GM21528 (cell line): ENCODE measurements at regions not wholly inside any gene's neighbourhood (a gene's known extent, or its start where the extent isn't known, plus 50 kb on each side); places are given as distances from the start of the nearest gene placed in this dataset.
"Not testable (repeated sequence)": the region's sequence is repeated elsewhere in the genome, so short reads cannot be mapped to it uniquely, and the experiment has no call there.

Source experiments
- ATAC-seq: cut with Tn5 transposase; IDR thresholded peaks from one replicate; pipeline ENCODE4 v1.9.1; 2021; ENCODE audit warnings: mild to moderate bottlenecking, moderate library complexity; ENCODE audit not compliant: unreplicated experiment, low FRiP score

DNA sequence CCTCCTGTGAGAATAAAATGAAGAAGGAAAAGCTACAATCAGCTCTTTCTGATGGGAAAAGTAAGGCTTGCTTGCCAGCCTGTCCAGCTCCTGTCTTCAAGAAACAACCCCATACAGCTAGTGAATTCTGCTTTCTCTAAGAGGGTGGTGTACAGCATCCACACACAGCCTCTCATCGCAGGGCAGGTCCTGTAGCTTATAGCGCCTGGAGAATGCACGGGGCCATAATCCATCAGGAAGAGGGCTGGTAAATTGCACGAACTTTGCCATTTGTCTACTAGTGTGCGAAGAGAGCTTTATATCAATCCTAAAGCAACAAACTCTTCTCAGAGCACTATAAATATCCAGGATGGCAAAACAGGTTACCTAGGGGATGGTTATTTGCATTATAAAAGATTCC, 83.3 kb upstream of the SAMSN1 start:
- no peak for ATAC-seq

GRCh38 chr21:14623079-14623478, 77.0 kb upstream of the SAMSN1 start:
- ATAC-seq = not testable (repeated sequence)

DNA sequence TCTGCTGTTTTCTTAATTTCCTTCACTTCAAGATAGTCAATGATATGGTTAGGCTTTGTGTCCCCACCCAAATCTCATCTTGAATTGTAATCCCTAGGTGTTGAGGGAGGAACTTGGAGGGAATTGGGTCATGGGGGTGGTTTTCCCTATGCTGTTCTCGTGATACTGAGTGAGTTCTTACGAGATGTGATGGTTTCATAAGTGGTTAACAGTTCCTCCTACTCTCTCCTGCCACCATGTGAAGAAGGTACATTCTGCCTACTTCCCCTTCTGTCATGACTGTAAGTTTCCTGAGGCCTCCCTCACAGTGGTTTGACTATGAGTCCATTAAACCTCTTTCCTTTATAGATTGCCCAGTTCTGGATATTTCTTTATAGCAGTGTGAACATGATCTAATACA, 74.0 kb upstream of the SAMSN1 start:
- no peak for ATAC-seq

DNA sequence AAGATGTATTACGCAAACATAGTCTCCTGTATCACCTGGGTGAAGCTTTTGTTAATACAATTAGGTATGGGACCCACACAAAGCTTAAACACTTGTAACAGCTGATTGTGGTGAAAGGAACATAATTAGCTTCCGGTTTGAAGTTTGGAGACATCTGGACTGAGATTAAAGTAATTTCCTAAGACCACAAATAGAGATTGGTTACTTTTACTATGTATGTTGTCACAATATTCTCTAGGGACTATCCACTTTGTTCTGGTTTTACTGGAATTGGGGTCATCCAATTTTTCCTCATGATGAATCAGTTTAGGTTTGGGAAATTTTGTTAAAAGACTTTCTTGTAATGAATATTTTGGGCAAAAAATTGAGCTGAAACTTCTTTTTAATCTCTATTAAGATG, 71.8 kb upstream of the SAMSN1 start:
- no peak for ATAC-seq

GRCh38 chr21:14617040-14617393, 70.9 kb upstream of the SAMSN1 start:
- ATAC-seq = no peak

- ATAC-seq = no peak
These were observed 70.4 kb upstream of the SAMSN1 start for GRCh38 chr21:14616380-14617039.

GRCh38 chr21:14615359-14615974, 69.4 kb upstream of the SAMSN1 start:
- ATAC-seq = no peak

DNA sequence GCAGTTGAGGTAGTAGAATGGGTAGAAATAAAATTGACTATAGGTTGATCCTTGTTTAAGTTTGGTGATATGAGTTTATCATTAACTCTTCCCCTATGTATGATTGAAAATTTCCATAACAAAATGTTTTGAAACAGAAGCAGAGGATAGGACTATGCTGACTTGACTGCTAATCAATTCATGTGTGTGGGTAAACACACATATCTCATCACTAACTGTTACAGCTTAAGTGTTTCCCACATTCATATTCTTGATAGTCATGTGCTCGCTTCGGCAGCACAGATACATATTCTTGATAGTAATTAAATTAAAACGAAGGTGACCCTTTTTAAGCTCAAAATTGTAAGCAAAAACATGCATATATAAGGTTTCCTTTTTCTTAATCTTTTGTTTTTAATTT, 68.2 kb upstream of the SAMSN1 start:
- no peak for ATAC-seq

DNA sequence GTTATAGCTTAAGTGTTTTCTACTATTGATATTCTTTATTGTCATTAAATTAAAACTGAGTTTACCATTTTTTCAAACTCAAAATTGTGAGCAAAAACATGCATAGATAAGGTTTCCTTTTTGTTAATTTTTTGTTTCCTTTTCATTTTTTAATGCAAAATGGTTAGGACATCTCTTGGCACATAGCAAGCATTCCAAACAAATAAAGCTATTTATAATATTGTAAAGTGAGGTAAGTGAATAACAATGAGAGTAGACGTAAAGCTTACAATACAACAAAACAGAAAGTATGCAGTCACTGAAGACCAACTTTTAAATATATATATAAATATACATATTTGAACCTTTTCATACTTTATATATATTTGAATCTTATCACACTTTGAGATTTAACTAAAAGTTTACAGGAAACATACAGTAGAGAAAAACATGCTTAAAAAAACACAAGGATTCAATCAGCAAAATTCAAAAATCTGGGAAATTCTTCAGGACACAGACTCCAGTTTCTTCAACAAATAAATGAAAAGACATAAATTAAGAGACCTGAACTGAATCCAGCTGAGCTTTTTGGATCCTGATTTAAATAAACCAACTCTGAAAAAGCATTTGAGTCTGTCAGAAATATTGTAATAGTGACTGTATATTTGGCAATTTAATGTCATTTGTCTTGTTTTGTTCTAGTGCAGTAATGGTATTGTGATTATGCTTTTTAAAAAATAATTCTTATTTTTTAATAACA, 67.5 kb upstream of the SAMSN1 start:
- ATAC-seq = no peak

GRCh38 chr21:14610119-14610518, 64.0 kb upstream of the SAMSN1 start:
- not testable (repeated sequence) for ATAC-seq

DNA sequence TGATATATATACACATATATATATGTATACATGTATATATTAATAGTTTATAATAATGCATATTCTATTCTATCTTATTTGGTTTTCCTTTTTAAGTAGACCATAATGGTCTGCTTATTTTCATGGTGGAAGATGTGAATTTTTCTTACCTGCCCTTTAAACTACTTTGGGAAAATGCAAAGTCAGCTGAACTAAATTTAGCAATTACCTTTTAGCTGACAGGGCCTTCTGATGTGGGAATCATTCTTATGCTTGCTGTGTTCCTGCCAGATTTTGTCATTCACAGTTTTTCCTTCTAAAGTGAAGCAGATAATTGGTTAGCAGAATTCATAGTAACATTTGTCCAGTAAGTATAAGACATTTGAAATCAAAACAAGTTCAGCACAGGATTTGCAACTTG, 63.2 kb upstream of the SAMSN1 start:
- ATAC-seq = no peak

- ATAC-seq = no peak
These were observed 61.1 kb upstream of the SAMSN1 start for GRCh38 chr21:14607262-14607661.

- no peak for ATAC-seq
These were observed 57.1 kb upstream of the SAMSN1 start for GRCh38 chr21:14603202-14603601.

DNA sequence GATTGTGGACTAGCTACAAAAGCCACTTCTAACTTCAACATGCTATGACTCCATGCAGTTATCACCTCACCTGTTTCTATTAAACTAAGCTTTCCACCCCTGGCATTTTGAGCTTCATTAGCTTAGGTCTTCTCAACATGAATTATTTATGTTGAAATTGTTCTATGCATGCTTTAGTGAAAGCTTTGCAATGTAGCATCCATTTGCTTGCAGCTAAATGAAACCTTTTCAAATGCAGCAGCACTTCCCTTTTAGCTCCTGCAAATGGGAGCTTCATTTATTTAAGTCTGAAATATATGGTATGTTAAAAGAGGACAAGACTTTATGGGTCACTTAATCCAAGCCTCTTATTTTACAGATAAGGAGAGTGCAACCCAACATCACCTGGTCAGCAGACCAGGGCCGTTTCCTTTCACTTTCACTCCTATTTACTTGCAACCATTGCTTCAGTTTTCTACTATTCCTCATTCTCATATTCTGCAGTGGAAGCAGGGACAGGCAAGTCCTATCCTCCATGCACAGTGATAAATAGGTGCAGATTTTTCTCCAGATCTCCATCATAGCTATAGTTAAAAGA, 56.4 kb upstream of the SAMSN1 start:
- no peak for ATAC-seq

- no peak for ATAC-seq
These were observed 54.6 kb upstream of the SAMSN1 start for GRCh38 chr21:14600569-14601297.

DNA sequence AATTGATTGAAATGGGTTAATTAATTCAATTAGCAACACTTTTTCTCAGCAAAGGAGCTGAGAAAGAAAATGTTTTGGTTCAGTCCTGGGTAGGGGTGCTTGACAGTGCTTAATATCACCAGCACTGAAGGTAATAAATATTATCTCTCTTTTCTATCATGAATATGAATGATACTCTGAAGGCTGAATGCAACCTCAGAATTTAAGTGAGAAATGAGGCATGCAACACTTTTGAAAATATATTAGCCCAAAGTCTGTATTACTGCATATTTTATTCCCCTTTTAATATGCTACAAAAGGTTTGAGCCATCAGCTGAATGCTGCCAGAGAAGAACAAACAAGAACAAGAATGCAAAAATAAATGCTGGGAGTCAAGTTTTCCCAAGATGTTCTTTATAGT, 52.0 kb upstream of the SAMSN1 start:
- no peak for ATAC-seq
